ENCODE measurements at regions not wholly inside any gene's neighbourhood (a gene's known extent, or its start where the extent isn't known, plus 50 kb on each side); places are given as distances from the start of the nearest gene placed in this dataset.
"Not testable (repeated sequence)": the region's sequence is repeated elsewhere in the genome, so short reads cannot be mapped to it uniquely, and the experiment has no call there.

GRCh38 chr6:4341078-4341797 lies 205.9 kb upstream of the ECI2 start:
- H3K4me3 ChIP-seq (ENCODE audit: low read depth, low read length): no peak overlapping the region

- no peak overlapping the region for H3K4me3 ChIP-seq (ENCODE audit: low read depth, low read length)
Observed at GRCh38 chr6:4340544-4340943, 205.2 kb upstream of the ECI2 start.

- H3K4me3 ChIP-seq (ENCODE audit: low read depth, low read length): no peak overlapping the region
Observed at GRCh38 chr6:4338884-4339283, 203.5 kb upstream of the ECI2 start.

- no peak overlapping the region for H3K4me3 ChIP-seq (ENCODE audit: low read depth, low read length)
Observed at GRCh38 chr6:4336778-4337442, 201.5 kb upstream of the ECI2 start.

DNA sequence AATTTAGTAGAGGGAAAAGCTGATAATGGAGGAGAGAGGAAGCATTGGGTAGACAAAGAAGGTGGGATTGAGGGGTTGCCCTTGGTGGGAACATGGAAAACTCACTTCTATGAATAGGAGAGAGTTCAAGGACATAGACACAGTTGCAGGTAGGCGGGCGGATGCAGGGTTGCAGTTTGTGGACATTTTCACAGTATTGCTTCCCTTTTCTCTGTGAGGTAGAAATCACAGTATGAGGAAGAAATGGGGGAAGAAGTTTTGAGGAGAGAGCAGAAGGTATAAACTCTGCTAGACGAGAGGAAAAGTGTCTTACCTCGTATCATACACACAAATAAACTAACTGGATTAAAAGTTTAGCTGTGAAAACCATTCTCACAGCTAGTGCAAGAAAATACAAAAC lies 200.7 kb upstream of the ECI2 start:
- no peak overlapping the region for H3K4me3 ChIP-seq (ENCODE audit: low read depth, low read length)

DNA sequence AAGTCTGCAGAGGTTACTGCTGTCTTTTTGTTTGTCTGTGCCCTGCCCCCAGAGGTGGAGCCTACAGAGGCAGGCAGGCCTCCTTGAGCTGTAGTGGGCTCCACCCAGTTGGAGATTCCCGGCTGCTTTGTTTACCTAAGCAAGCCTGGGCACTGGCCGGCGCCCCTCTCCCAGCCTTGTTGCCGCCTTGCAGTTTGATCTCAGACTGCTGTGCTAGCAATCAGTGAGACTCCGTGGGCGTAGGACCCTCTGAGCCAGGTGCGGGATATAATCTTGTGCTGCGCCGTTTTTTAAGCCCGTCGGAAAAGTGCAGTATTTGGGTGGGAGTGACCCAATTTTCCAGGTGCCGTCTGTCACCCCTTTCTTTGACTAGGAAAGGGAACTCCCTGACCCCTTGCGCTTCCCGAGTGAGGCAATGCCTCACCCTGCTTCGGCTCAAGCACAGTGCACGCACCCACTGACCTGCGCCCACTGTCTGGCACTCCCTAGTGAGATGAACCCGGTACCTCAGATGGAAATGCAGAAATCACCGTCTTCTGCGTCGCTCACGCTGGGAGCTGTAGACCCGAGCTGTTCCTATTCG lies 198.9 kb upstream of the ECI2 start:
- not testable (repeated sequence) for H3K4me3 ChIP-seq (ENCODE audit: low read depth, low read length)

DNA sequence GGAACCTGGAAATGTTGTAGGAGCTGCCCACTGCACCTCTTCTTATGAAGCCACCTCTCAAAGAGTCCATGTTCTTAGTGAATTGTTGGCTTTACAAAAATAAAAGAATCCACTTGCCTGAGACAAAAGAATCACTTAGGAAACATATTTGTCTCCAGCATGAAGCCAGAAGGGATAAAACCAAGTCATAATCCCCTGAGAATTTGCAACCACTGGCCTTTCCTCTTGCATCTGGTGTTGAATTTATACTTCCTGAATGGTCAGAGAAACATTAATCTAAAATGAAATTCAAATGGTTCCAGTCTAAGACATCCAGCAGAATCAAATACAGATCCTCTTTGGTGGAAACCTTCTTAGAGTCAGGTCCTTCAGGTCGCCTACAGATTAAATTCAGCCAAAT lies 192.5 kb upstream of the ECI2 start:
- no peak overlapping the region for H3K4me3 ChIP-seq (ENCODE audit: low read depth, low read length)

DNA sequence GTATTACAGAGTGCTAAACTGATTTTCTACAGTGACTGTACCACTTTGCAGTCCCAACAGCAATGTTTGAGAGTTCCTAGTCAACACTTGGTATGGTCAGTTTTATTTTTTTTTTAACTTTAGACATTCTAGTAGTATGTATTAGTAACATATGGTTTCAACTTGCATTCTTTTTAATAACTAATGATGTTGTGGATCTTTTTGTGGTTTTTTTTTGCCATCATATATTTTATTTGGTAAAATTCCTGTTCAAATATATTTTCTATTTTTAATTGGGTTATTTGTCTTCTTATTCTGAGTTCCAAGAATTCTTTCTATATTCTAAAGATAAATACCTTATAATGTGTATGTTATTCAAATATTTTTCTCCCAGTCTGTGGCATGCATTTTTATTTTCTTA lies 189.4 kb upstream of the ECI2 start:
- H3K4me3 ChIP-seq (ENCODE audit: low read depth, low read length): no peak overlapping the region

- H3K4me3 ChIP-seq (ENCODE audit: low read depth, low read length): no peak overlapping the region
Observed at GRCh38 chr6:4323322-4323721, 187.9 kb upstream of the ECI2 start.

DNA sequence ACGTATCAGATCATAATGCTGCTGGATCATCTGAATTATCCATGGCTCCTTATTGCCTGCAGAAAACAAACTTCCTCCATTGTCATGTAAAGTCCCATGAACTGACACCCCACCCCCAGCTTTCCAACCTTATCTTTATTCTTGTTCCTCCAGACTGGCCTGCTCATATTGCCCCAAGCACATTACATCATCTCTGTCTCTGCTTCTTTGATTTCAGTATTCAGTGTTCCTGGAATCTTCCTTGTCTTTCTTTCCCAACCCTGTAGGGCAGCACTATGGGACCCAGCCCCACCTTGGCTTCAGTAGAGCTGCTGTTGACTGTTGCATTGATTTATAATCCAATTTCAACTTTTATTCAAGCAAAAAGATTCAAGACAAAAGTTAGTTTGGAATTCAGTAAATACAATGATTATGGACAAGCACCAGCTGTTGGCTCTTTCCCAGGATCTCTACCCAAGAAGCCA lies 187.5 kb upstream of the ECI2 start:
- no peak overlapping the region for H3K4me3 ChIP-seq (ENCODE audit: low read depth, low read length)

DNA sequence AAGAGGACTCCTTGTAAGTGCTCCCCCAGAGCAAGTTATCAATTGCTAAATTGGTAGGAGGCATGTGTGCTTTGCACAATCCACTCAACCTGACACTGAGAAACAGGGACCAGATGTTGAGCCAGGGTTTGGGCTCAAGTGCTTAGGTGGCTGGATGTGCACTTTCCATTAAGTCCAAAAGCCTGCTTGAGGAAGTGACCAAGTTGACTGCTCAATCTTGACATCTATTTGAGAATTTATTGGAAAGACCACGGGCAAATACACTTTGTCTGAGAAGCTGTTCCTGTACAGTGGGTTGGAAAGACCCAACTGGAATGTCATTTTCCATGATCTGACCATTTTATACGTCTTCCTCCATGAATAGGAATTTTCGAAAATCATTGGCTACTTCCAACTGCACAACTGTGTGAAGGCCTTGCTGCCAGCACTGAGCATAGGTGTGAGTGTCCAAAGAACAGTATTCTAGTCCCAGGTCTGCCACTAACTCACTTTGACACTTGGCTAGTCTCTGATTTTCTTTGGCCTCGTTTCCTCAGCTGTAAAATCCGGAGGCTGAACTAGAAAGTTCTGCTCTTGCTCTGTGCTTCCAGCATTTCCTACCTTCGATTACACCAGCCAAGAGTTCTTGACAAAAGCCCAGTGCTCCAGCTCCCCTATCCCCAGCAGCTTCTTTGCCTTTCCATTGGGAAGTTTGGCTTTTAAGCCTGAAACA lies 186.9 kb upstream of the ECI2 start:
- H3K4me3 ChIP-seq (ENCODE audit: low read depth, low read length): no peak overlapping the region

GRCh38 chr6:4320860-4321259 lies 185.5 kb upstream of the ECI2 start:
- no peak overlapping the region for H3K4me3 ChIP-seq (ENCODE audit: low read depth, low read length)

- no peak overlapping the region for H3K4me3 ChIP-seq (ENCODE audit: low read depth, low read length)
Observed at GRCh38 chr6:4319981-4320683, 184.8 kb upstream of the ECI2 start.

DNA sequence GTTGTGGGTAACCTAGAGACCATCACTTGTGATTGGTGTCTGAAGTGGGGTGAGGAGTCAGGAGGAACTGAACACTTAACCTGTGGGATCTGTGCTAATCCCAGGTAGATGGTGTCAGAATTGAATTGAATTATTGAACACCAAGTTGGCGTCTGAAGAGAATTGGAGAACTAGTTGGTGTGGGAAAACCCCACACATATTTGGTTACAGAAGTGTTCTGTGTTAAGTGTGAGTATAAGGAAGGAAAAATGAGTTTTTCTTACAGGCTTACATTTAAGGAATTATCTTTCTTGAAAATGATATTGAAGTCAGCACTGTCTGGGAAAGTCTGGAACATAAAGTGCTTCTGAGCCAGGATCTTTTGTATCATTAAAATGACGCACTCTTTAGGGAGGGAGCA lies 182.9 kb upstream of the ECI2 start:
- no peak overlapping the region for H3K4me3 ChIP-seq (ENCODE audit: low read depth, low read length)

DNA sequence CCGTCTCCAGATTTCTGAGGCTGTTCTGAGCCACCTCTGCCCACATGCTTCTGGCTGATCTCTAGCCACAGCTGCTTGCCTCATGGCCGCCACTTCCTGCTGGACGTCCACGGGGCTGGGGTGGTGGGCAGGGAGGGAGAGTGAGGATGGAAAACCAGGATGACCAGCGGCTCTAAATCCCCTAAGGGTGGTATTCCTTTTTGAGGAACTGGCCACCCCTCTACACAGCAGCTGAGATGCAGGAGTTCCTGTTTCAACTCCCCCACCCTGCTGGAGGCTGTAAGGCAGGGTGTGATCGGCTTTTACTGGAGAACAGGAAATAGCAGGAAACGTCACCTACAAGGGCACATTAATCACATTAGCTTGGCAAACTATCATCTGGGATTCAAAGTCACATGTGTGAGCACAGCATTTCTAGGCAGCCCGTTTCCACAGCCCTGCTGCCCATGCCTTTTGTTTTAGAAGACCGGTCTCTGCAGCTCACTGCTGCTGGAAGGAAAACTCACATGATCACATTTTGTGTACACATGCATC lies 181.6 kb upstream of the ECI2 start:
- H3K4me3 ChIP-seq (ENCODE audit: low read depth, low read length): no peak overlapping the region

DNA sequence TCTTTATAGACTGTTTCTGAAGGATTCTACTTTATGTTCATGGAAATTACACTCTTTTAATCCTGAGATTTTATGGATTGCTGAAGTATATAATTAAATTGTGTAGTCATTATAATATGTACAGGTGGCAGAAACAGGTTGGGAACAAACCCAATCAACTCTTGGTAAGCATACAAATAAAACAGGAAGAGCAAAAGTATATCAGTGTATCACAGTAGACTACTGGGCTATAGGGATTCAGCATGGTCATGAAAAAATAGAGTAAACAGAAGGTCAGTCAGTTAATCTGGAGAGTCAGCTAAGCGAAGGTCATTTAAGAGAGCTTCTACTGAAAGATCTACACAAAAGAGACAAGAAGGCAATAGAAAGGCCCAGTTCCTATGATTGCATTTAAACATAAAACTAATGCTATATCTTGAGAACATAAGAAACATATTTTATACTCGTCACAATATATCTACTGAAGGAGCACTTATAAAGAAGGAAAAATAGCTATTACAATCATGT lies 178.9 kb upstream of the ECI2 start:
- no peak overlapping the region for H3K4me3 ChIP-seq (ENCODE audit: low read depth, low read length)

DNA sequence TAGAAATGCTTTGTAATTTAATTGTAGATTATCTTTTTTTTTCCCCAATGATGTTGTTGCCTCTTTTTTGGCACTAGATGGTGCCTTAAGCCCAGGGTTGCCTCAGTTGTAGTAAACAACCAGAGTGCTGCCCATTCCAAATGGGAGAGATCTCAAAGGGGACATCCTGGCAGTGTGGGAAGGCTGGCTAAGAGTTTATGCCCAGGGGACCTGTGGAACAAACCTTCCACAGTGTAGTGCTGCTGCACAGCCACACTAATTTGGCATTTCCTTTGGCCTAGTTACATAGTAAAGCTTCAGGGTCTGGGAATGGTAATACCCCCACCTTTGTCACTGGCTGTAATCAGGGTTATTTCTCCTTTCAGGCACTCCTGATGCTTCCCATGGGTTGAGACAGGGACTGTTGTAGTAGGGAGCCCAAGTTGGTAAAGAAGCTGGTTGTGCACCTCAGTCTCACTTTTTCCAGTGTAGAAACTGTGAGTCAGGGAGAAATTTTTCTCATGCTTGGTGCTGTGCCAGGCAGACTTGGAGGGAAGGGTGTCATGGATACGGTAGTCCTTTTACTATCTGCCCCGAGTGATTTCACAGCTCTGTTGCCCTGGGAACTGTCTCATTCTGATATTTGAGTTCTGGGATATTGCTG lies 177.8 kb upstream of the ECI2 start:
- no peak overlapping the region for H3K4me3 ChIP-seq (ENCODE audit: low read depth, low read length)

DNA sequence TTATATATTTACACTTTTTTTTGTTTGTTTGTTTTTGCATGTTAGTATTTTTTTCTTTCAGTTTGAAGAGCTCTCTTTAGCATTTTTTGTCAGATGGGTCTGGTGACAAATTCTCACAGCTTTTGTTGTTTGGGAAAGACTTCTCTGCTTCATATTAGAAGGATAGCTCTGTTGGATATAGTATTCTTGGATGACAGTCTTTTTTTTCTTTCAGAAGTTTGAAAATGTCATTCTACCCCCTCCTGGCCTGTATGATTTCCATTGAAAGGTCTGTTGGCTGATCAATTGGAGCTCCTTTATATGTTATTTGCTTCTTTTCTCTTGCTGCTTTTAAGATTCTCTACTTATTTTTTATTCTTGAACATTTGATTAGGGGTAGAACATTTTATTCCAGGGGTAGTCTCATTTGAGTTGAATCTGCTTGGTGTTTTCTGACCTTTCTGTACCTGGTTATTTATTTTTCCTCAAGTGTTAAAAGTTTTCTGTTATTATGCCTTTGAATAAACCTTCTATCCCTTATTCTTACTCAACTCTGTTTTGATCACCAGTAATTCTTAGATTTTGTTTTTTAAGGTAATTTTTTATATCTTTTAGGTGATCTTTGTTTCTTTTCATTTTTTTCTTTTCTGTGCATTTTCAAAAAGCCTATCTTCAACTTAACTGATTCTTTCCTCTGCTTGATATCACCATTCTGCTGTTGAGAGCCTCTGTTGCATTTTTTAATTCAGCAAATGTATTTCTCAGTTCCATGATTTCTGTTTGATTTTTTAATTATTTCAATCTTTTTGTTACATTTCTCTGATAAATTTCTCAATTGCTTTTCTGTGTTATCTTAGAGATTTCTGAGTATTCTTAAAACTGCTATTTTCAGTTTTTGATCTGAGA lies 176.8 kb upstream of the ECI2 start:
- H3K4me3 ChIP-seq (ENCODE audit: low read depth, low read length): no peak overlapping the region

GRCh38 chr6:4309540-4309939 lies 174.2 kb upstream of the ECI2 start:
- no peak overlapping the region for H3K4me3 ChIP-seq (ENCODE audit: low read depth, low read length)
